Body of pancreas (tissue), 4 donors: ENCODE measurements at regions not wholly inside any gene's neighbourhood (a gene's known extent, or its start where the extent isn't known, plus 50 kb on each side); places are given as distances from the start of the nearest gene placed in this dataset.

ENCODE experiments used
- POLR2A ChIP-seq, 3 donors: fragments of 450-650 bp; IDR thresholded peaks; one replicate each; pipeline ENCODE4 v1.6.1; 2016; ENCODE audit warnings: antibody characterized with exemption in 3 of 3, mild to moderate bottlenecking in 2 of 3
- TF ChIP-seq, protein P1 (sequence below), 7 experiments: fragments of 450-650 bp in 4 of 7; fragments of 200-600 bp in 3 of 7; sonication (generic) in 3 of 7; IDR thresholded peaks; one replicate each; pipeline ENCODE4 v1.5.1; 2016 to 2019; ENCODE audit warnings: antibody characterized with exemption in 7 of 7

DNA sequence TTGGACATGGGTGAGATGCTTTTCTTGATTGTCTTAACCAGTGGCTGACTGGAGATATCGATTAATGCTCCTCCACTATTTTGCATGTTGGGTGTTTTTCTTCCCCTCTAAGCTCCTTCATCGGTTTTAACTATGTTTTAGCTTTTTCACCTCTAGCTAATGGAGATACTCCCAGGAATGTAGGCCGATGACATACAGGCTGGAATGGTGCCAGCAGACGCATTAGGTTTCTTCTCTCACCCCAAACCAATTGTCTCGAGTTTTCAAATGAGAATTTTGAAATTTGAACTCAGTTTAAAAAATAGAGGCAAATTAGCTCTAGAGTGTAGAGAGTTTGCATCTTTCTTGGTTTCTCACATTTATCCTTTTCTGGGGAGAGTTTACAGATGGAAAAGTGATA, 247.6 kb downstream of the RPRM start:
- TF ChIP-seq, protein P1, sequence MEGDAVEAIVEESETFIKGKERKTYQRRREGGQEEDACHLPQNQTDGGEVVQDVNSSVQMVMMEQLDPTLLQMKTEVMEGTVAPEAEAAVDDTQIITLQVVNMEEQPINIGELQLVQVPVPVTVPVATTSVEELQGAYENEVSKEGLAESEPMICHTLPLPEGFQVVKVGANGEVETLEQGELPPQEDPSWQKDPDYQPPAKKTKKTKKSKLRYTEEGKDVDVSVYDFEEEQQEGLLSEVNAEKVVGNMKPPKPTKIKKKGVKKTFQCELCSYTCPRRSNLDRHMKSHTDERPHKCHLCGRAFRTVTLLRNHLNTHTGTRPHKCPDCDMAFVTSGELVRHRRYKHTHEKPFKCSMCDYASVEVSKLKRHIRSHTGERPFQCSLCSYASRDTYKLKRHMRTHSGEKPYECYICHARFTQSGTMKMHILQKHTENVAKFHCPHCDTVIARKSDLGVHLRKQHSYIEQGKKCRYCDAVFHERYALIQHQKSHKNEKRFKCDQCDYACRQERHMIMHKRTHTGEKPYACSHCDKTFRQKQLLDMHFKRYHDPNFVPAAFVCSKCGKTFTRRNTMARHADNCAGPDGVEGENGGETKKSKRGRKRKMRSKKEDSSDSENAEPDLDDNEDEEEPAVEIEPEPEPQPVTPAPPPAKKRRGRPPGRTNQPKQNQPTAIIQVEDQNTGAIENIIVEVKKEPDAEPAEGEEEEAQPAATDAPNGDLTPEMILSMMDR (IDR thresholded peaks at IDR 0.05) = no peak
- TF ChIP-seq POLR2A (IDR thresholded peaks at IDR 0.05) = no peak
